Adrenal gland (tissue), 9 donors: ENCODE measurements at regions not wholly inside any gene's neighbourhood (a gene's known extent, or its start where the extent isn't known, plus 50 kb on each side); places are given as distances from the start of the nearest gene placed in this dataset.
A peak's percentile ranks its signal among the peaks of the same experiment; 100 is the strongest.

ENCODE experiments used
- DNase-seq, 7 donors: peaks; one replicate each; pipeline ENCODE4 v3.0.0-alpha.2; 2019 to 2020
- H3K27ac ChIP-seq, 5 donors: fragments of 200-600 bp; sonication (generic) in 4 of 5; 1 replicate in 3 of 5; 2 replicates in 2 of 5; pipeline versions ENCODE4 v1.5.1 to v1.8.0; 2016 to 2020; ENCODE audit warnings: mild to moderate bottlenecking in 1 of 5
- H3K27me3 ChIP-seq: fragments of 200-600 bp; 2 replicates; pipeline ENCODE4 v1.8.0; 2021
- H3K36me3 ChIP-seq, 2 donors: fragments of 200-600 bp; replicated peaks in 1 of 2; 1 replicate in 1 of 2; 2 replicates in 1 of 2; pipeline versions ENCODE4 v1.5.1 to v1.8.0; 2018 to 2022
- H3K4me1 ChIP-seq, 2 donors: fragments of 200-600 bp; replicated peaks in 1 of 2; 1 replicate in 1 of 2; 2 replicates in 1 of 2; pipeline versions ENCODE4 v1.5.1 to v1.8.0; 2018 to 2021
- H3K4me3 ChIP-seq, 4 donors: fragments of 200-600 bp; sonication (generic) in 3 of 4; one replicate each; pipeline ENCODE4 v1.5.1; 2016 to 2018
- H3K9me3 ChIP-seq, 3 donors: fragments of 200-600 bp; sonication (generic) in 1 of 3; replicated peaks in 1 of 3; 1 replicate in 2 of 3; 2 replicates in 1 of 3; pipeline versions ENCODE4 v1.5.1 to v1.8.0; 2016 to 2021
- POLR2A ChIP-seq, 2 donors: fragments of 450-650 bp; IDR thresholded peaks; one replicate each; pipeline ENCODE4 v1.6.1; 2017; ENCODE audit warnings: antibody characterized with exemption in 2 of 2, mild to moderate bottlenecking in 2 of 2, moderate library complexity in 1 of 2
- WGBS, 4 donors: extraction: QIAGEN DNeasy Blood & Tissue Kit in 2 of 4; methylation state at CpG; one replicate each; pipeline versions ENCODE4 v1.1.5 to v1.1.7; 2013 to 2017; 5-methylcytosine and 5-hydroxymethylcytosine counted together
- intact Hi-C, 2 donors: fragments of 100-400 bp; cut with DNase I; formaldehyde crosslinking; loops; one replicate each; pipeline versions ENCODE4 v1.14.1 to v1.15.0; 2022 to 2023
- TF ChIP-seq, protein P1 (sequence below), 6 experiments: fragments of 450-650 bp in 4 of 6; fragments of 200-600 bp in 2 of 6; sonication (generic) in 1 of 6; IDR thresholded peaks; 1 replicate in 5 of 6; 2 replicates in 1 of 6; pipeline versions ENCODE4 v1.5.1 to v1.8.0; 2016 to 2021; ENCODE audit warnings: antibody characterized with exemption in 6 of 6, mild to moderate bottlenecking in 2 of 6, moderate library complexity in 1 of 6
- donor health status: healthy with polysubstance abuse.
- donor health status: Bipolar disorder and iron deficiency.
- donor health status: DM: yes; HTN: yes; CAD: no.
- donor health status: DM: no; HTN: no; CAD: no.
- donor health status: DM: no; HTN: no; CAD: no.

DNA sequence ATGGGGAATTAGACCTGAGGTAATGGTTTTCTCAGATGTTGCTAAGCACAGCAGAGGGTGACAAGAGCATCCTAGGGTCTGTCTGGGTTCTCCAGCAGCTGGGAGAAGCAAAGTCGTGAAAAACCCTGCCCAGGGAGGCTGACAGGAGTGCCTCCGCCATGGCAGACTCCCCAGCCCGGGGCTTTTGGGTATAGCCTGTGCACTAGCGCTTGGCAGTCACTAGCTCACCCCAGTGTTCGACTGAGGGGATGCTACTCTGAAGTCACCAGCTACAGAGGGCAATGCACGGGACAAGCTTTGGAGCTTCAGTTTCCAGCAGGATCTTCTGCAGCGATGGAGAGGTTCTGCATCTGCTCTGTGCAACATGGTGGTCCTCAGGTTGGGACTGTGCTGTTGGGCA is 87.5 kb downstream of the ING1 start:
- DNase-seq: no peak
- Histone ChIP-seq H3K27me3 (no peaks in the 10 kb centered on the region), H3K9me3 (no peaks in the 10 kb centered on the region), H3K36me3 (no peaks in the 10 kb centered on the region), H3K4me3 (no peak overlapping the region), H3K4me1 (no peaks in the 10 kb centered on the region), H3K27ac (no peak overlapping the region)
- TF ChIP-seq, protein P1, sequence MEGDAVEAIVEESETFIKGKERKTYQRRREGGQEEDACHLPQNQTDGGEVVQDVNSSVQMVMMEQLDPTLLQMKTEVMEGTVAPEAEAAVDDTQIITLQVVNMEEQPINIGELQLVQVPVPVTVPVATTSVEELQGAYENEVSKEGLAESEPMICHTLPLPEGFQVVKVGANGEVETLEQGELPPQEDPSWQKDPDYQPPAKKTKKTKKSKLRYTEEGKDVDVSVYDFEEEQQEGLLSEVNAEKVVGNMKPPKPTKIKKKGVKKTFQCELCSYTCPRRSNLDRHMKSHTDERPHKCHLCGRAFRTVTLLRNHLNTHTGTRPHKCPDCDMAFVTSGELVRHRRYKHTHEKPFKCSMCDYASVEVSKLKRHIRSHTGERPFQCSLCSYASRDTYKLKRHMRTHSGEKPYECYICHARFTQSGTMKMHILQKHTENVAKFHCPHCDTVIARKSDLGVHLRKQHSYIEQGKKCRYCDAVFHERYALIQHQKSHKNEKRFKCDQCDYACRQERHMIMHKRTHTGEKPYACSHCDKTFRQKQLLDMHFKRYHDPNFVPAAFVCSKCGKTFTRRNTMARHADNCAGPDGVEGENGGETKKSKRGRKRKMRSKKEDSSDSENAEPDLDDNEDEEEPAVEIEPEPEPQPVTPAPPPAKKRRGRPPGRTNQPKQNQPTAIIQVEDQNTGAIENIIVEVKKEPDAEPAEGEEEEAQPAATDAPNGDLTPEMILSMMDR (IDR thresholded peaks at IDR 0.05): no peak
- whole genome bisulfite sequencing, 4 donors: 60 to 70% (median 63%) methylated on average over 4 to 7 of the region's 7 CpGs
- intact Hi-C loops: no loop called here

DNA sequence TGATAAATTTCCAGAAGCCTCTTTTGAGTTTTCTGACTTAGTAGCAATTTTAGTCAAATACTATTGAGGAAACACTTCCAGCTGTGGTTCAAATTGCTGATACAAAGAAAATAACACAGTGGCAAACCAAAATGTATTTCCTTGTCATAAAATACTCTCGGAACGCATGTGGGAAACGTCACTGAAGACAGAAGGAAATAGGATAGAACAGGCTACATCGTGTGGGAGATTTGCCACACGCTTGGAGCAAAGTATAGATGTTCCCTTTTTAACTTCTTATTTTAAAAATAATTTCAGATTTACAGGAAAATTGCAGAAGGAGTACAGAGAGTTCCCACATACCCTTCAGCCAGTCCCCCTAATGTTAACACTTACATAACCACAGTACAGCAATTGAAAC is 88.8 kb downstream of the ING1 start:
- H3K27ac ChIP-seq: peak overlapping the region in 1 of 5 donors; percentile 17
- no peaks in the 10 kb centered on the region for H3K4me1 ChIP-seq
- no peaks in the 10 kb centered on the region for H3K27me3 ChIP-seq
- intact Hi-C loops: no loop called here
- H3K9me3 ChIP-seq: no peaks in the 10 kb centered on the region
- TF ChIP-seq, protein P1 (IDR thresholded peaks at IDR 0.05): no peak
- TF ChIP-seq POLR2A (IDR thresholded peaks at IDR 0.05): no peak
- no peaks in the 10 kb centered on the region for H3K36me3 ChIP-seq
- DNase-seq: peak in 2 of 7 donors; percentile 40 to 52
- WGBS, 4 donors: 42 to 57% (median 52%) methylated on average over 5 of the region's 5 CpGs
- H3K4me3 ChIP-seq: no peak overlapping the region

DNA sequence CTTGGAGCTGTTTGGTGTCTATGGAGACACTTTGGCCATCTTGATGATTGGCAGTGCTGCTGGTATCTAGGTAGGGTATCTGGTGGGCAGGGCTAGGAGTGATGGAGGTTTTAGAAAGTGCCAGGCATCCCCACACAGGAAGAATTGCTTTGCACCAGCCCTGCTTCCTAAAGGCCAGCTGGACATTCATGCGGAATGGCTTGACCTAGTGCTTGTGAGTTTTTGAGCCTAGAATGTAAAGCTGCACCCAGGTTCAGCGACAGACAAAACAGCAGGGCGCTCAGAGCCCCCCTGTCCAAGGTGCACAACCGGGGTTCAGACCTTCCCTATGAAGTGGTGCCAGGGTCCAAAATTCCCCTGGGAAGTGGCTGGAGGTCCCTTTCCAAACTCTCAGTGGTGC is 93.1 kb downstream of the ING1 start:
- intact Hi-C loops: no loop called here
- H3K4me3 ChIP-seq: no peak overlapping the region
- H3K27ac ChIP-seq: no peak overlapping the region
- H3K27me3 ChIP-seq: peaks cover 4% of the 10 kb centered on the region
- 91 to 98% (median 93%) methylated on average over 4 of the region's 4 CpGs for WGBS, 4 donors
- TF ChIP-seq, protein P1 (IDR thresholded peaks at IDR 0.05): no peak
- TF ChIP-seq POLR2A (IDR thresholded peaks at IDR 0.05): no peak
- H3K36me3 ChIP-seq: no peaks in the 10 kb centered on the region
- H3K9me3 ChIP-seq: no peaks in the 10 kb centered on the region
- no peak for DNase-seq
- no peaks in the 10 kb centered on the region for H3K4me1 ChIP-seq

DNA sequence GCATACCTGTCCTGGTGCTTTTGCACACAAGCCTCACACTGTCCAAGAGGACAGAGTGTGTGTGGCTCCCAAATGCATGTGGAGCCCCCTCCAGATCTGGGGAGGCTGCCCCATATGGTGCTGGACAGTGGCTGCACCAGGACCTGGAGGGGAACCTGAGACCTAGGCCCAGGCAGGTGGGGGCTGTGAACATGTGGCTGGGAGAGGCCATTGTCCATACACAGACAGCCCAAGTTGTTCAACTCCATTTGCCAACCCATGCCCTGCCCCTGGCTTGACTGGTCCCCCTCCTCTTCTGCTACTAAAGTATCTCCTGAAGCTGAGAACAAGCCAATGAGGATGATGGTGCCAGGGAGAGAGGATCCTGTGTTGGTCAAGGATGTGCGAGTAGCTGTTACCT is 94.0 kb downstream of the ING1 start:
- TF ChIP-seq POLR2A (IDR thresholded peaks at IDR 0.05): no peak
- TF ChIP-seq, protein P1 (IDR thresholded peaks at IDR 0.05): no peak
- Histone ChIP-seq H3K36me3 (no peaks in the 10 kb centered on the region), H3K27me3 (peaks cover 11% of the 10 kb centered on the region), H3K9me3 (no peaks in the 10 kb centered on the region), H3K27ac (no peak overlapping the region), H3K4me1 (peaks cover 0 to 5% of the 10 kb centered on the region in 2 donors), H3K4me3 (no peak overlapping the region)
- DNase-seq: no peak
- intact Hi-C loops: no loop called here
- WGBS, 4 donors: 87 to 100% (median 100%) methylated on average over 1 of the region's 1 CpG
